LNCaP clone FGC (cell line): ENCODE measurements at regions not wholly inside any gene's neighbourhood (a gene's known extent, or its start where the extent isn't known, plus 50 kb on each side); places are given as distances from the start of the nearest gene placed in this dataset.
A peak's percentile ranks its signal among the peaks of the same experiment; 100 is the strongest.
"Not testable (repeated sequence)": the region's sequence is repeated elsewhere in the genome, so short reads cannot be mapped to it uniquely, and the experiment has no call there.

Experiments used
- DNase-seq: peaks from one replicate; pipeline ENCODE4 v3.0.0-alpha.2; 2011; ENCODE audit warnings: low read depth
- H3K4me3 ChIP-seq: 2 replicates; pipeline ENCODE4 v1.5.1; 2011; ENCODE audit warnings: mild to moderate bottlenecking, low read depth, low read length, control low read depth
- TF ChIP-seq, protein P1 (sequence below): IDR thresholded peaks from 2 replicates; pipeline ENCODE4 v1.5.1; 2012; ENCODE audit warnings: mild to moderate bottlenecking; ENCODE audit not compliant: control insufficient read depth, insufficient read depth; ENCODE audit errors: extremely low read depth

DNA sequence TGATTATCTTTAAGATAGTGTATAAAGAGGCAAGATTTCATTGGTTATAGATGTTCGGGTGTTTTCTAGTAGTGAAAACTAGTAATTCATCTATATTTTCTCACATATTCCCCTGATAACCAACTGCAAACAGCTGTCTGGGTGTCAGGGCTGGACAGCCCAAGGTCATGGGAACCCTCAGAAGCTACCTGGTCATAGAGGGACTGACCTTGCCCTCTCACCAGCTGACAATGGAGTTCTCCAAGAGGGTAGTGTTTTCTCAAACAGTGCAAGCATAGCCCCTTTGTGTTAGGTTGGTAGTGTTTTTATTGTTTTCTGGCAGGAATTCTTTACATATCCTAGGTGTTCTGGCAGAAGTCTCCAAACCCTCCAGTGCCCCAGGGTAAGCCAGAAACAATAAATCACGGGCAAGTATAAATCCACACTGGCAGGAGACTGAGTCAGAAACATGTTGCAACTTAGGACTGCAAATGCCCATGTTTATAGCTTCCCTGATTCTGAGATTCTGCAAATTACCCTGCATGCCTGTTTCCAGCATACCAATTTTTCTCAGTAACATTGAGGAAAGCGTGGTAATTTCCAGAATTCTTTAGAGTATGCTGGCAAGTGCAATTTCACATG lies 82.8 kb upstream of the ATP1A1 start:
- no peak overlapping the region for H3K4me3 ChIP-seq
- DNase-seq: no peak
- TF ChIP-seq, protein P1, sequence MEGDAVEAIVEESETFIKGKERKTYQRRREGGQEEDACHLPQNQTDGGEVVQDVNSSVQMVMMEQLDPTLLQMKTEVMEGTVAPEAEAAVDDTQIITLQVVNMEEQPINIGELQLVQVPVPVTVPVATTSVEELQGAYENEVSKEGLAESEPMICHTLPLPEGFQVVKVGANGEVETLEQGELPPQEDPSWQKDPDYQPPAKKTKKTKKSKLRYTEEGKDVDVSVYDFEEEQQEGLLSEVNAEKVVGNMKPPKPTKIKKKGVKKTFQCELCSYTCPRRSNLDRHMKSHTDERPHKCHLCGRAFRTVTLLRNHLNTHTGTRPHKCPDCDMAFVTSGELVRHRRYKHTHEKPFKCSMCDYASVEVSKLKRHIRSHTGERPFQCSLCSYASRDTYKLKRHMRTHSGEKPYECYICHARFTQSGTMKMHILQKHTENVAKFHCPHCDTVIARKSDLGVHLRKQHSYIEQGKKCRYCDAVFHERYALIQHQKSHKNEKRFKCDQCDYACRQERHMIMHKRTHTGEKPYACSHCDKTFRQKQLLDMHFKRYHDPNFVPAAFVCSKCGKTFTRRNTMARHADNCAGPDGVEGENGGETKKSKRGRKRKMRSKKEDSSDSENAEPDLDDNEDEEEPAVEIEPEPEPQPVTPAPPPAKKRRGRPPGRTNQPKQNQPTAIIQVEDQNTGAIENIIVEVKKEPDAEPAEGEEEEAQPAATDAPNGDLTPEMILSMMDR: no peak

DNA sequence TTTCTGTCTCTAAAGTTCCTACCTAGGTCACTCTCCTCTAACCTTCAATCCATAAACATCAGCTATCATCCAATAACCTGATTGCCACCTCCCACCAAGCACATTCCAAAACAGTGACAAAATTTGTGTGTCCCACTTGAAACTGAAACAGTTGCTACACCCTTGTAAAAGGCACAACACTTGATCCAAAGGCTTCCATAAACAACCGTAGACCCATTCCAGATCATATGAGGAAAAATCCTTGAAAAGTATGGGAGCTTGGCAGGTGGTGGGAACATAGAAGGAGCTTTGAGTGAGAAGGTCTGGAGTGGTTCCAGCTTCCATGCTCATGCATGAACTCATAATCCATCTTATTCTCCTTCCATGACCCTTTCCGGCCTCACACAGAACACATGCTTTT lies 82.0 kb upstream of the ATP1A1 start:
- TF ChIP-seq, protein P1: no peak
- no peak for DNase-seq
- H3K4me3 ChIP-seq: no peak overlapping the region

DNA sequence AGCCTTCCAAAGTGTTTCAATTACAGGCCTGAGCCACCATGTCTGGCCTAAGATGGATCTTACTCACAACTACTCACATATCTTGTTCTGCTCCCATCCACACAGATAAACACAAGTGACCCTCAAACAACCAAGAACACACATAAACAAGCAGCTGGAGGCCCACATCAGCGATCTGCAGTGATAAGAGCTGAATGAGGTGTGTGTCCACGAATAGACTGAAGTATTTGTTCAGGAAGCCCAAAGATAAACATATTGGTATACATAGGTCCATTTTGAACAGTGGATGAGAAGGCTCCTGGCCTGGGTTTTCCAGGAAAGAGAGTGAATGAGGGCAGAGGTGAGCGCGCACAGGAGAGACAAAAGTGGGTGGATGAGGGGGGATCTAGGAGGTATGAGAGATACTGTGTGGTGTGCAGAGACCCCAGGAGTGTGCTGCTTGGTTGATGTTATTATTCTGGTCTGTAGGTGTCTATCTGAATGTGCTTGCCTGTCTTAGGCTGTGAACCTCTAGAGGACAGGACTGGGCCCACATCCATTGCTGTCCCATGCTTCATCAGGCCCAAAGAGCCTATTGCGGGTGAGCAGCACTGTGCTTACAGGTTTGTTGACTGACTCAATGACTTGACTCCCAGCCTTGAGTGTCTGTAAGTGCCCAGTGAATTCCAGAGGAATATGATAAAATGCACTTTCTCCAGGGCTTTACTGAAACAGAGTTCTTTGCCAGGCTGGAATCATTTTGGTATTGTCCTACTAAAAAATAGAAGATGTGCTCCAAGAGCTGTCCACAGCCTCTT lies 79.9 kb upstream of the ATP1A1 start:
- TF ChIP-seq, protein P1: no peak
- H3K4me3 ChIP-seq: no peak overlapping the region
- DNase-seq: peak; percentile 79

DNA sequence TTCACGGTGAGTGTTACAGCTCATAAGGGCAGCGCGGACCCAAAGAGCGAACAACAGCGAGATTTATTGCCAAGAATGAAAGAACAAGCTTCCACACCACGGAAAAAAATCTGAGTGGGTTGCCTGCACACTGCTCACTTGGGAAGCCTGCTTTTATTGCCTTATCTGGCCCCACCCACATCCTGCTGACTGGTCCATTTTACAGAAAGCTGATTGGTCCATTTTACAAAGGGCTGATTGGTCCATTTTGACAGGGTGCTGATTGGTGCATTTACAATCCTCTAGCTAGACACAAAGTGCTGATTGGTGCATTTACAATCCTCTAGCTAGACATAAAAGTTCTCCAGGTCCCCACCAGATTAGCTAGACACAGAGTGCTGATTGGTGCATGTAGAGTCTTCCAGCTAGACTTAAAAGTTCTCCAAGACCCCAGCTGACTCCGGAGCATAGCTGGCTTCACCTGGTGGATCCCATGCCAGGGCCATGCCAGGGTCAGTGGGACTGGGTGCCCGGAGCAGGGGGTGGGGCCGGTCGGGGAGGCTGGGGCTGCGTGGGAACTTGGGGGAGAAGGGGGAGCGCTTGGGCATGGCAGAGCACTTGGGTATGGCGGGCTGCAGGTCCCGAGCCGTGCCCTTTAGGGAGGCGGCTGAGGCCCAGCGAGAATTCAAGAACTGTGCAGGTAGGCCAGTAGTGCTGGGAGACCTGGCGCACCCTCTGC lies 75.4 kb upstream of the ATP1A1 start:
- TF ChIP-seq, protein P1: no peak
- no peak for DNase-seq
- H3K4me3 ChIP-seq: no peak overlapping the region

DNA sequence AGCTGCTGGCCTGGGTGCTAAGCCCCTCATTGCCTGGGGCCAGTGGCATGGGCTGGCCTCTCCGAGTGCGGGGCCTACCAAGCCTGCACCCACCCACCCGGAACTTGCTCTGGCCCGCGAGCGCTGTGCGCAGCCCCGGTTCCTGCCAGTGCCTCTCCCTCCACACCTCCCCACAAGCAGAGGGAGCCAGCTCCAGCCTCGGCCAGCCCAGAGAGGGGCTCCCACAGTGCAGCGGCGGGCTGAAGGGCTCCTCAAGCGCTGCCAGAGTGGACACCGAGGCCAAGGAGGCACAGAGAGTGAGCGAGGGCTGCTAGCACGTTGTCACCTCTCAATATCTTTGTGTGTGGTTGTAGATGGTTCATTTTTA lies 74.8 kb upstream of the ATP1A1 start:
- DNase-seq, H3K4me3 ChIP-seq: not testable (repeated sequence)

DNA sequence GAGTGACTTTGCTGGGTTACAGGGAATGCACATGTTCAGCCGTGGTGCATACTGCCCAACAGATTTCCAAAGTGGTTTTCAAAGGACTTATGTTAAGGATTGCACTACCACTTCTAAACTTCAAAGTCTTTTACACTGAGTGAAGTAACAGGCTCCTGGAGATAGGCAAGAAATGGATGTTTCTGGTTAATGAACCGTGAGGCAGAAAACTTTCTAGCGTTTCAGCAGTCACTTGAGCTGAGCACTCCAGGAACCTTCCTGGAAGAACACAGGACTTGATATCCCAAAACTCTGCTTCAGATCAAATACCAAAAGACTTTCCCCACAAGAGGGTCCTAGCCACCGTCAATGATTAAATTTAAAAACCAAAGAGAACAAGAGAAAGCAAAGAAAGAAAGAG lies 74.3 kb upstream of the ATP1A1 start:
- no peak overlapping the region for H3K4me3 ChIP-seq
- no peak for DNase-seq
- TF ChIP-seq, protein P1: no peak

DNA sequence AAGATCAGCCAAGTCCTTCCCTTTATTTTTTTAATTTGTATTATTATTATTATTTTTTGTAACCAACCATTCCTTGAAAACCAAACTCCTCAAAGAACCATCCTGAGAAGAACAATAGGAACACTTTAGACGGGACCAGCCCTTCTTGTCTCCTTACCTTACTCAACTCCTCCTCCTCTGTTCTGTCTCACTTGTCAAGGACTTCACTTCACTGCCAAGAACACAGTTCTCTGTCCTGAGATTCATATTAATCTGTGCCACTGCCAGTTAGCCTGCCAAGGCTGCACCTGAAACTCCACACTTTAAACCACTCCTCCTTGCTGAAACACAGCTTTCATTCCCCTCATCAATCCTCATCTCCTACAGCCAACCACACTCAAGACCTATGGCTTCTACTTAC lies 73.8 kb upstream of the ATP1A1 start:
- no peak for DNase-seq
- H3K4me3 ChIP-seq: no peak overlapping the region
- TF ChIP-seq, protein P1: no peak
